ENCODE measurements at regions not wholly inside any gene's neighbourhood (a gene's known extent, or its start where the extent isn't known, plus 50 kb on each side); places are given as distances from the start of the nearest gene placed in this dataset.
"Not testable (repeated sequence)": the region's sequence is repeated elsewhere in the genome, so short reads cannot be mapped to it uniquely, and the experiment has no call there.

GRCh38 chr3:145219355-145220235, 941.4 kb downstream of the PLOD2 start:
- no peak for DNase-seq

- no peak for DNase-seq
These were observed 936.1 kb downstream of the PLOD2 start for GRCh38 chr3:145224886-145225285.

DNA sequence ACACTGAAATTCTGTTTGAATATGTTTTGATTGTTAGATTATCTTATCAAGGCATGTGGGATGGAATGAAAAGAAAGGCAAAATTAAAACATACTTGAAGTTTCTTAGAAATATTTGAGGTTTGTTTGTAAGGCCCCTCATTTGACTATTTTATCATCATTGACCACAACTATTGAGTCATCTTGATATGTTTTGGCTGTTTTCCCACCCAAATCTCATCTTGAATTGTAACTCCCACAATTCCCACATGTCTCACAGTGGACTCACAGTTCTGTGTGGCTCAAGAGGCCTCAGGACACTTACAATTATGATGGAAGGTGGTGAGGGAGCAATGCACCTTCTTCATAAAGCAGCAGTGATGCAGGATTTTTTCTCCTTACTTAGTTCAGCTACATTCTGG, 917.1 kb downstream of the PLOD2 start:
- DNase-seq: no peak

- no peak for DNase-seq
These were observed 916.7 kb downstream of the PLOD2 start for GRCh38 chr3:145244327-145244726.

DNA sequence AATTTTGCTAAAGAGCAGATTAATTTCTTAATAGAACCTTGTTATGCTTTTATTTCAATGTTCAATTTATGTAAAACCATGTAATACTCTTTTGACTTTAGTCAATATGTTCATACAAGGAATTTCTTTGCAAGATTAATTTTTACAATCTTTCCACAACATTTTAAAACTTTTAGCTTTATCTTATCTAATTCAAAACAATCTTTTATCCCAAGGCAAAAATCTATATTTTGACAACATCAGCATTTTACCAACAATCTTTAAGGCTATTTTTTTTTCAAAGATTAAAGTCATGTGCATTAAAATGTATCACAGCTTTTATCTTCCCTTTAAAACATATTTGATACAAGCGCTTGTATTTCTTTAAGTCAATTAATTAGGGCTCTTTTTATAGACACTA, 914.7 kb downstream of the PLOD2 start:
- DNase-seq: no peak

DNA sequence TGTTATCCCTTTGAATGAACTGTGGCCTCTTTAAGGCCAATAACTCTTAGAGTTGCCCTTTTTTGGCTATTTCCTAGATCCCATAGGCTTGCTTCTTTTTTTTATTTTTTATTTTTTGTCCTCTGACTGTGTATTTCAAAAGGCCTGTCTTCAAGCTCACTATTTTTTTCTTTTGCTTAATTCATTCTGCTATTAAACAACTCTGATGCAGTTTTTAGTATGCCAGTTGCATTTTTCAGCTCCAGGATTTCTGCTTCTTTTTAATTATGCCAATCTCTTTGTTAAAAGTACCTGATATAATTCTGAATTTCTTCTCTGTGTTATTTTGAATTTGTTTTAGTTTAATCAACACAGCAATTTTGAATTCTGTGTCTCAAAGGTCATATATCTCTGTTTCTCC, 912.1 kb downstream of the PLOD2 start:
- no peak for DNase-seq

GRCh38 chr3:145251311-145251710, 909.7 kb downstream of the PLOD2 start:
- DNase-seq: no peak

DNA sequence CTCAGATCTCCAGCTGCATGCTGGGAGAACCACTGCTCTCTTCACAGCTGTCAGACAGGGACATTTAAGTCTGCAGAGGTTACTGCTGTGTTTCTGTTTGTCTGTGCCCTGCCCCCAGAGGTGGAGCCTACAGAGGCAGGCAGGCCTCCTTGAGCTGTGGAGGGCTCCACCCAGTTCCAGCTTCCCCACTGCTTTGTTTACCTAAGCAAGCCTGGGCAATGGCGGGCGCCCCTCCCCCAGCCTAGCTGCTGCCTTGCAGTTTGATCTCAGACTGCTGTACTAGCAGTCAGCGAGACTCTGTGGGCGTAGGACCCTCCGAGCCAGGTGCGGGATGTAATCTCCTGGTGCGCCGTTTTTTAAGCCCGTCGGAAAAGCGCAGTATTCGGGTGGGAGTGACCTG, 903.0 kb downstream of the PLOD2 start:
- DNase-seq: not testable (repeated sequence)

DNA sequence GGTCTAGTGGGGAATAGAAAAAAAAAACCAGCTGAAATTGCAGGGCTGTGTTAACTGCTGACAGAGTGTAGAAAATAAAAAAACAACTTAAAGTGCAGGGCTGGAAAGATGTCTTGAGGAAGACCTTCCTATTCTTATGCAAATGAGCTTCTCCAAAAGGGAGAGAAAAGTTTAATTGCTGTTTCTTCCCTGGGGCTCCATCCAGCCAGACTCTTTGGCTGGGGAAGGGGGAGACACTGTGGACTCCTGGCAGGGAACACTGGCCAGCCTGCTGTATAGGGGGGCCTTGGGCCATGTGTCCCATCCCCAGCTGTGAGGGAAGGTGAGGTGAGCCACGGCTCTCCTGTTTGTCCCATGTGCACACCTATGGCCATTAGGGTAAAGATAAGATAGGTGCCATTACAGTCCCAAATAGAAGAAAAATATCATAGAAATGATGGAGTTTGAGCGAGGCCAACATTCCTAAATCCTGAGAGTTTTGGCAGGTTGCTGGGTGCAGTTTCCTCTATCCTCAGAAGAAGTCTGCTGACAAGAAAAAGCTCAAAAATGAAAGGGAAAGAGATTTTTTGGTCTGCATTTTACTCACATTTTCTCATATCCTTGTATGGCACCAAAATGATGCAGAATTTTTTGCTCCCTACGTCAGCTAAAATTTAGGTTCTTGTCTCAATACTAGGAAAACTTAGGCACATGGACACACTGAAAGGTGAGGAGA, 901.7 kb downstream of the PLOD2 start:
- no peak for DNase-seq

DNA sequence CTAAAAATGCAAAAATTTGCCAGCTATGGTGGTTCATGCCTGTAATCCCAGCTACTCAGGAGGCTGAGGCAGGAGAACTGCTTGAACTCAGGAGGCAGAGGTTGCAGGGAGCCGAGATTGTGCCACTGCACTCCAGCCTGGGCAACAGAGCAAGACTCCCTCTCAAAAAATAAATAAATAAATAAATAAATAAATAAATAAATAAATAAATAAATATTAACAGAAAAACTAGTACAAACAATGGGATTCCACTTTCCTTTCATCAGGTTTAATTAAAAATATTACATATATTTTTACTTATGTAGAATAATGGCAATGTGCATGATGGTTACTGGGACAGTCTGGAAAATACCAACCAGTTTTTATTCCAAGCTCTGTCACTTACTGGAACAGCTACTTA, 897.5 kb downstream of the PLOD2 start:
- DNase-seq: not testable (repeated sequence)

- DNase-seq: no peak
These were observed 894.6 kb downstream of the PLOD2 start for GRCh38 chr3:145266368-145266767.

DNA sequence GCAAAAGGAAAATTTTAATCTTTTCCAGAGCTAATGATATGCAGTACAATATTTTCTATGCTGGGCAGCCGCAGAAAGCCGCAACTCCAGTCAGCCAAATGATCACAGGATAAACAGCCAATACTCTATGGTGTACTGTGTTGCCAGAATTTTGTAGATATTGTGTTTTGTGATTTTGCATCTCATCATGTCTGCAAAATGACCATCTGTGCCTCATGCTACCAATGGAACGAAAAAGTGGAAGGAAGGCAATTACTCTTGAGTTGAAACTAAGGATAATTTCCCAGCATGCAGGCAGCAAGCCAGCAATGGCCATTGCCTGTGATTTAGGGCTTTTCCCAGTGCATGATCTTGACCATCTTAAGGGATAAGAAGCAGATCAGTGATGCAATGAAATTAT, 891.9 kb downstream of the PLOD2 start:
- no peak for DNase-seq

DNA sequence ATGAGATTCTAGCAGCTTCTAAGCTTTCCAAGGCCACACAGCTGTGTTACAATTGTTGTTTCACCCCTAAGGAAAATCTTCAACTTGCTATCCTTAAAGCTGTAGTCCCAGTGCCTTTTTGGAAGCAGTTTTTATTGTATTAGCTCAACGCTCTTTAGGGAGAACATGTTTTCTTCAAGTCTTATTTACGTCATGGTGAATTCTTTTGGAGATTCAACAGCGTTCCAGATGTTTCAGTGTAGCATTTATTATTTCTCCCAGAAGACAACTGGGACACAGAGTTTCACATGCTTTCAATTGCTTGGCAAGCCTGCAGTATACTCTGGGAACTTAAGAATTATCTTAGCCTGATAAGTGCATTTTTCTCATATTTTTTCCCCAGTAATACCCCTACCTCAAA, 888.3 kb downstream of the PLOD2 start:
- DNase-seq: no peak

DNA sequence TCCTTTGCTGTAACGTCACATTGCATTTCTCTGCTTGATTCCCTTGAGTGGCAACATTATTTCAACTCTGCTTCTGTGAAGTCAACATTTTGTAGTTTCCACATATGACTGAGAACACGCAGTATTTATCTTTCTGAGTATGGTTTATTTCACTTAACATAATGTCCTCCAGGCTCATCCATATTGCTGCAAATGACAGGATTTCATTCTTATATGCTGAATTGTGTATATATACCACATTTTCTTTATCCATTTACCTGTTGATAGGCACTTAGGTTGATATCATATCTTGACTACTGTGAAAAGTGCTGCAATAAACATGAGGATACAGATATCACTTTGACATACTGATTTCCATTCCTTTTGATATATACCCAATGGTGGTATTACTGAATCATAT, 878.5 kb downstream of the PLOD2 start:
- no peak for DNase-seq

GRCh38 chr3:145286937-145287336, 874.0 kb downstream of the PLOD2 start:
- DNase-seq: no peak

GRCh38 chr3:145290010-145290409, 871.0 kb downstream of the PLOD2 start:
- no peak for DNase-seq

- no peak for DNase-seq
These were observed 866.4 kb downstream of the PLOD2 start for GRCh38 chr3:145294572-145294971.

DNA sequence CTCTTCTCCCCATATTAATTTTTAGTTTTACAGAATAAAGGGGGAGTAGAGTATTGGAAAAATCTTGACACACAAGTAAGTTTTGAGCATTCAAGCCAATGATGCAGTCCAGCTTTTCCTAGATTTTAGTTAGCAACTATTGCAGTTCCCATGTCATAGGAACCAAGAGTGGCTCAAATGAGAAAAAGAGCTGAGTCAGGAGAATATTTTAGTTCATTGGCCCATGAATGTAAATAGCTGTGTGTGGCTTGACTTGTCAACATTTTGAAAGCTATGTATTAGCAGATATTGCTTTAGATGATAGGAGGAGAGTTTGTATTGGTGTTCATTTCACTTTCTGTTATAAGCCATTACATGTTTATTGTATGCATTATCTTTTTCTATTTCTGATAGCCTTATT, 853.7 kb downstream of the PLOD2 start:
- no peak for DNase-seq

DNA sequence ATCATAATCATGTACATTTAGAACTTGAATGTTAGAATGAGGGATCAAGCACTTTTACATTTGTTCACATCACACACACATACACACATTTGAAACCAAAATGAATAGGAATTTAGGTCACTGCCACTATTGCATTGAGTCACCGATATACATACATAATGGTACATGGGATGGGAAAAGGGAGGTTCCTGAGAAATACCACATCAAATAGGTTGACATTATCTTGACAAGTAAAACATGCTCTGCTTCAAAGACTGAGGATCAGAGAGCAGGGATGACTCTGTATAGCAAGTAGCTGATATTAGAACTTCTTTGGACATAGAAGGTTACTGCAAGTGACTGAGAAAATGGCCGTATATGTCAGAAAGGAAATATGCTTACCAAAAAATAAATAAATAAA, 847.2 kb downstream of the PLOD2 start:
- DNase-seq: no peak

GRCh38 chr3:145316253-145316652, 844.7 kb downstream of the PLOD2 start:
- not testable (repeated sequence) for DNase-seq

- DNase-seq: no peak
These were observed 834.3 kb downstream of the PLOD2 start for GRCh38 chr3:145326666-145327065.

DNA sequence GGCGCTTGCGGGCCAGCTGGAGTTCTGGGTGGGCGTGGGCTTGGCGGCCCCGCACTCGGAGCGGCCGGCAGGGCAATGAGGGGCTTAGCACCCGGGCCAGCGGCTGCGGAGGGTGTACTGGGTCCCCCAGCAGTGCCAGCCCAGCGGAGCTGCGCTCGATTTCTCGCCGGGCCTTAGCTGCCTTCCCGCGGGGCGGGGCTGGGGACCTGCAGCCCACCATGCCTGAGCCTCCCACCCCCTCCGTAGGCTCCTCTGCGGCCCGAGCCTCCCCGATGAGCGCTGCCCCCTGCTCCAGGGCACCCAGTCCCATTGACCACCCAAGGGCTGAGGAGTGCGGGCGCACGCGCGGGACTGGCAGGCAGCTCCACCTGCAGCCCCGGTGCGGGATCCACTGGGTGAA, 827.6 kb downstream of the PLOD2 start:
- DNase-seq: not testable (repeated sequence)

- no peak for DNase-seq
These were observed 827.1 kb downstream of the PLOD2 start for GRCh38 chr3:145333931-145334330.

DNA sequence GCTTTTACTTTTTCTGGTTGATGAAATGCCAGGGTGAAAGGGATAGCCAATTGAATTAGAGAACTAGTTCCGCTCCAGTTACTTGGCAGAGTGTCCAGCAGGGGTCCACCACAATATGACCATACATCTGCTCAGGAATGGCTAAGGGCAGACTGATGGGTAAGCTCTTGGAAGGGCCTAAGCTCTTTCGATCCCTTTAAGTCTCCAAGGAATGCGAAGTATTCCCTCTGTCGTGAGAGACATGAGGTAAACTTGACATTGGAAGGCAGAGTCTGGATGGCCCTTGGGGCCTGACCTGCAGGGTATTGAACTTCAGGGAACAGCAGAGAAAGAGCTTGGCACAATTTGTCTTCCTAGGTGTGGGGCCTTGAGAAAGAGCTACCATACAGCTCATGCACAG, 805.8 kb downstream of the PLOD2 start:
- no peak for DNase-seq
